HG02759 (cell line): ENCODE measurements at regions not wholly inside any gene's neighbourhood (a gene's known extent, or its start where the extent isn't known, plus 50 kb on each side); places are given as distances from the start of the nearest gene placed in this dataset.
A peak's percentile ranks its signal among the peaks of the same experiment; 100 is the strongest.

Experiments used
- ATAC-seq: cut with Tn5 transposase; IDR thresholded peaks from one replicate; pipeline ENCODE4 v1.9.1; 2021; ENCODE audit warnings: mild to moderate bottlenecking, moderate library complexity; ENCODE audit not compliant: unreplicated experiment

DNA sequence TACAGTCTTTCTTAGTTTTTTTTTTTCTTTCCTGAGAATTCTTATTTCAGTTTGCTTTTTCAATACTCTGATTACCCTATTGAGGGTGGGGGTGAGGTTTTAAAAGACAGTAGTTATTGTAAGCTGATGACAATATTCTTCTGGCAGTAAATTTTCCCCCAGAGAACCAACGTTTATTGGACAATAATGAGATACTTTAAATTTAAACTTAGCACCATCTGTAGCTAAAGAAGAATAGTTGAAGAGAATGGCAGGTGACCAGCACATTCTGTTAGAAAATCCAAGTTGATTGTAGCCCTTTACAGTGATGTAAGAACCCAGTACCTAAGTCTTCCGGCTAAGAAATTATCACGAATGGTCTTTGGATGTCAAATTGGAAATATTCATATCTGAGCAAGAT is 364.6 kb upstream of the LYPLAL1 start:
- no peak for ATAC-seq

DNA sequence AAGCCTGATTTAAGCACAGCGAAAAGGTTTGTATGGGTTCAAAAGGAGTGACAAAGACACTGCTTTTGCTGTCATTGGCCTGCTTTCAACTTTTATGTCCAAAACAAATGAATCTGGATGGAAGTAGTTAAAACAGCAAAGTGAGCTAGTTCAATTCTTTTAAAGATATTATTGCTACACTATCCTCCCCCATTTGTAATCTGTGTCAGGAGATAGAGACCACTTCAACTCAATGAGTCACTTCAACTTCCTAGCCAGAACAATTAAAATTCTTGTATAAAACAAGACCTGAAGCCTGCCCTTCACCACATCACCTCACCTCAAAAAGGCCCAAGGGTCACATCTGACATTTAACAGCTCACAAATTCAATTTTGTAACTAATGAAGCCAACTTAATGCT is 364.1 kb upstream of the LYPLAL1 start:
- no peak for ATAC-seq

GRCh38 chr1:218810306-218810705 is 363.4 kb upstream of the LYPLAL1 start:
- ATAC-seq = no peak

DNA sequence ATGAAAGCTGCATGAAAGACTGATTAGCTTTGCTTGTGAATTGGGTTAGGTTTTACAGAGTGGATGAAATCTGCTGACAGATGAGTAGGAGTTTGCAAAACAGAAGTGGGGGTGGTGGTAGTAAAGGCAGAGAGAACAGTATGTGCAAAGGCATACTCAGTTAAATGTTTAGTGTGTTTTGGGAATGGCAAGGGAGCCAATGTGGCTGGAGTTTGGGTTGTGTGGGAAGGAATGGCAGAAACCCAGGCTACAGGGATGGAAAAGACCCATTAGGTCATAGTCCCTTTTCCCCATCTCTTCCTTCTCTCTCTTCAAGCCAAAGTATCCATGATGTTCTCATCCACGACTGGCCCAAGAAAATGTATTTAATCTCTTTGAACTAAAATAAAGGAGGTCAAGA is 362.2 kb upstream of the LYPLAL1 start:
- ATAC-seq = no peak

DNA sequence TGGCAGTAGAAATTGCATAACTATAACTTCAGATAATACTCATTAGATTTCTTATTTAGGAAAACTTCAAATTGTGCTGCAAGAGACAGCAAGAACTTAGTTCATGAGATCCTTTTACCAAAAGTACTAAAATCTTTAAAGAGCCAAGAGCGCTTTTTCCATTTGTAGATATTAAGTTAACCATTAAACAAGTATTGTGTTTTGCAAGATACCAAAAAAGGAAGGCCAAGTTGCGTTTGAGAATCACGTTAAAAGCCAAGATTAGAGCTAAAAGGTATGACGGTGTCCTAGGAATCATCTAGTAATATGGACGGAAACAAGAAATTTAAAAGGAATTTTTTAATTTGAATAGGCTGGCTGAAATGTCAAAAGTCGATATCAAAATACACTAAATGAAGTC is 361.3 kb upstream of the LYPLAL1 start:
- no peak for ATAC-seq

GRCh38 chr1:218813237-218813636 is 360.4 kb upstream of the LYPLAL1 start:
- no peak for ATAC-seq

GRCh38 chr1:218815076-218815475 is 358.6 kb upstream of the LYPLAL1 start:
- ATAC-seq = no peak

DNA sequence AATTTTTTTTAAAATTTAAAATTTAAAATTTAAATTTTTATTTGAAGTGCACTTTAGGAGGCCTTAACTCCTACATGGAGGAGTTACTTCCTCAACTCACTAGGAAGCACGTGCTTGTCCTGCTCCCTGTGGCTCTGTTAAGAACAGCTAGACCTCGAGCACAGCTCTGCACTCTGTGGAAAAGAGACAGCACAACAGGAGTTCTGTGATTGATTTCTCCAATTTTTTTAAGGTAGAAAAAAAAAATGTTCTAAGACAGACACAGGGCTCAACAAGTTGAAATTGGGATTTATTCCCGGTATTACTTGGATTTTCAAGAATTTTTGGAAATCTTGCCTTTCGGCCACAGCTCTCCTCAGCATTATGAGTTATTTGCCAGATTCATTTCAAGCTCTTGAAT is 356.6 kb upstream of the LYPLAL1 start:
- ATAC-seq = no peak

DNA sequence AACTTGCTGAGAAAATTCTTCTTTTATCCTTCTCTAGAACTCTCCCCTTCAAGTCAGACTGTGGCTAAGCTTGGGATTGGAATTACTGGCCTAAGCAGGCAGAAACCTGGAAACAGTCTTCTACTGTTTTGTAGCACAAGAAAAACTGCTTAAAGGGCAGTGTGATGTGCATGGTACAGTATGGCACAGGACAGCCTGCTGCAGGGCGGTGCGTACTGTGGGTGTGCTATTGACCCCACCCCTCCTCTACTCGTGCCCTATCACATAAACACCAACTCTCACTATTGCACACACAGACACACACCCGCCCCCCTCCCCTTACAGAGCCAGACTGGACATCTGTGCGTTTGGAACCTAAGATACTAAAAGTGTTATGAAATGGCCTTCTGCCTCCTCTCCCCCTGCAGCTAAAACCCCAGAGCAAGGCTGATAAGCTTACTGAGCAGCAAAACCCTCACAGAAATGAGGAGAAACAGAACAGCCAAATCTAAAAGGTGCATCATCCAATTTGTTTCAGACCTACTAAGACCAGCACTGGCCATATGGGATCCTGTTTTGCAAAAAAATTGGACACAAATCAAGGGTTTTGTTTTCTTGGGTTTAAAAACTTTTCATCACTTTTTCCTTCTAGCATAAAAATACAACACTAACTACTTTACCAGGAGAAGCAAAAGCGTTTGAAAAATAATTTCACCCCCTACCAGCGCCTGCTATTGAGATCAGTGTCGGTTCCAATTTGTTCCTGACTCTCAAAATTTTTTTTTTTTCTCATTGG is 355.8 kb upstream of the LYPLAL1 start:
- ATAC-seq = no peak

DNA sequence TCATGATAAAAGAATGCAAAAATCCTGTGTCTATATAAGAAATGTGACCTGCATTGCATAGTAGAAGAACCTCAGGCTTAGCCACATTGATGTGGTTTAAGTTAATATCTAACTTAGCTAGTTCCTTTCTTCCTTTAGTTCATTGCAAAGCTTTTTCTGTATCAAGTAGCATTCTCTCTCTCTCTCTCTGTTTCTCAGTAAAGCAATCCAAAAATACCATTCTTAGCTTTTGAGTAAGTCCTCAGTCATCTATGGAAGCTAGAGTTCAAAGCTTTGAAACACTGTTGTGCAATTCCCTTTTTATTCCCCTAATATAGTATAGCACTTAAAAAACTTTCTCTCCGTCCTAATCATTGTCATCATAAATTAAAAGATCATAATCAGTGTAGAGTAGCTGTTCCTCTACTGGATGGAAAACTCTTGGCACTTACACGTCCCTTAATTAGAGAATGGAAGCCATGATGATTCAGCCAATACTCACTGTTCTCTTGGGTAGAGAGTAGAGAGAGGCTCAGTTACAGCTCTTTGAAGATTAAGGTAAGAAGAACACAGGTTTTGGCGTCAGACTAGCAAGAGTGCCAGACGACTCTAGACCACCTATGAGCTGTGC is 350.3 kb upstream of the LYPLAL1 start:
- peak; percentile 67 for ATAC-seq

- ATAC-seq = no peak
Measured at GRCh38 chr1:218827486-218827885, 346.2 kb upstream of the LYPLAL1 start.

- no peak for ATAC-seq
Measured at GRCh38 chr1:218828125-218828650, 345.5 kb upstream of the LYPLAL1 start.

- no peak for ATAC-seq
Measured at GRCh38 chr1:218829097-218829496, 344.6 kb upstream of the LYPLAL1 start.

GRCh38 chr1:218835609-218836008 is 338.1 kb upstream of the LYPLAL1 start:
- ATAC-seq = no peak

DNA sequence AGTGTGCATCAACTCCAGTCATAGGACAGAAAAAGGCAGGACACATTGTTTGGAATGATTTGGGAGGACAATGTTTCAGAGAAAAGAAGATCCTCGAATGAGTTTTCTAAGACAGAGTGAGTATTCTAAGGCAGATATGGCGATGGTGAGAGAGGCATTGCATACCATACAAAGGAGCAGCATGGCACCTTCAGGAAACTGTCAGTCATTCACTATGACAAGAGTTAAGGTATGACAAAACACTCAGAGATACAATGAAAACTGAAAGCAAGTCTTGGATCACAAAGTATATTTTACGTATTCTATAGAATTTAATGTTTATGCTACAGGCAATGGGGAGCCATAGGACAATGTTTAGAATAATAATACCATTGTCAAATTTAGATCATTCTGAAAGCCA is 337.4 kb upstream of the LYPLAL1 start:
- ATAC-seq = no peak

GRCh38 chr1:218837051-218837450 is 336.6 kb upstream of the LYPLAL1 start:
- no peak for ATAC-seq

- ATAC-seq = no peak
Measured at GRCh38 chr1:218845589-218845988, 328.1 kb upstream of the LYPLAL1 start.

DNA sequence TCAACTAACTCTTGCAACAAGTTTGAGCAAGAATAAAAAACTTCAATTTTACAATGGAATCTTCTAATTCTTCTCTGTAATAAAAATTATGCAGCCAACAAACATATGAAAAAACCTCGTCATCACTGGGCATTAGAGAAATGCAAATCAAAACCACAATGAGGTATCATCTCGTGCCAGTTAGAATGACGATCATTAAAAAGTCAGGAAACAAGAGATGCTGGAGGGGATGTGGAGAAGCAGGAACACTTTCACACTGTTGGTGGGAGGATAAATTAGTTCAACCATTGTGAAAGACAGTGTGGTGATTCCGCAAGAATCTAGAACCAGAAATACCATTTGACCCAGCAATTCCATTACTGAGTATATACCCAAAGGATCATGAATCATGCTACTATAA is 327.5 kb upstream of the LYPLAL1 start:
- ATAC-seq = no peak

- ATAC-seq = no peak
Measured at GRCh38 chr1:218847089-218847768, 326.4 kb upstream of the LYPLAL1 start.

- ATAC-seq = no peak
Measured at GRCh38 chr1:218848009-218848408, 325.7 kb upstream of the LYPLAL1 start.

DNA sequence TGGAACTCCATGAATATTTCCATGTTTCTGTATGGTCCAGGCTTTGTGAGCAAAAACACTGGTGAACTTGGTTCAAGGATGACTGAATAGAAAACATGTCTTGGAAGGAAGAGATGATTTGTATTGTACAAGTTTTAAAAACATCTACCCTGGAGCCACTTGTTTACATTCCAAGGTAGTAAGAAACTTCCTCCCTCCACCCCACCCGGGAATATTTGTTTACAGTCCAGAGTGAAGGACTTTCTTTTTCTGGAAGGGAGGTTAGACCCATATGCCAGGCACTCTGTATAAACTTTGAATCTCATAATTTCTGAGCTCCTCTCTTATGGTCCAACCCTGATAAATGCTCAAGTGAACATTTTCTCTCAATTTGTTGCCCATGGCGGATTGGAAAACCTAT is 323.3 kb upstream of the LYPLAL1 start:
- no peak for ATAC-seq

DNA sequence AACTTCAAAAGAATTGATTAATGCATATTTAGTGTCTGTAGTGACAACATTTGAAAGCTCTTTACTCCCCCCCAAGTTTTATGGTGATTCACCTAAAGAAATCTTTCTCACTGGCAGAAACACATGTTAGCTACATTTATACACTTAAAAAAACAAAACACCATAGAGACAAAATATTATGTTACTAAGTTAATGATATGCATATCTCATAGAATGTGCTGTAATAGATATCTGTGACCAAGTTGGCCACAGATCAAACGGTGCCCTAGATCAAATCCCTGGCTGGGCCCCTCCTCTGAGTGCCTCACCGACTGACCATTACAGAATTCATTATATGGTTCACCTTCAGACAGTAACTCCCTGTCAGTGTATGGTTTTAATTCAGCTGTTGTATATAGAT is 322.1 kb upstream of the LYPLAL1 start:
- ATAC-seq = no peak
